ENCODE measurements at regions not wholly inside any gene's neighbourhood (a gene's known extent, or its start where the extent isn't known, plus 50 kb on each side); places are given as distances from the start of the nearest gene placed in this dataset.

DNA sequence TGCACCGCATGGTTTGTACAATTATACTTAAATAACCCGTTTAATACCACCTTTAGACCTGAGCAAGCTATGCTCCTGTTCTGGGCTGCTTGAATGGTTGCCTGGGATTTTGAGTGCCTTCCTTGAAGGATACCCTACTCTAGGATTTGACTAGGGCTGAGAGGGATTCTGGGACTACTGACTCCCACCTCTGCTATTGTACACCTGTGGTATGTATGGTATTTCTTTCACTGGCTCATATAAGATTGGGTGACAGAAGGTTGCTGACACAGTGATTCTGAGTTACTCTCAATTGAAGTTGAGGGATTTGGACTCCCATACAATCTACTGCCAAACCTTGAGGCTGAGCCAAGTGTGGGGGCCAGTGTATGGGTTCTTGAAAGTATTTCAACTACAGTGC is 494.4 kb upstream of the SEMA3D start:
- TF ChIP-seq, protein P1, sequence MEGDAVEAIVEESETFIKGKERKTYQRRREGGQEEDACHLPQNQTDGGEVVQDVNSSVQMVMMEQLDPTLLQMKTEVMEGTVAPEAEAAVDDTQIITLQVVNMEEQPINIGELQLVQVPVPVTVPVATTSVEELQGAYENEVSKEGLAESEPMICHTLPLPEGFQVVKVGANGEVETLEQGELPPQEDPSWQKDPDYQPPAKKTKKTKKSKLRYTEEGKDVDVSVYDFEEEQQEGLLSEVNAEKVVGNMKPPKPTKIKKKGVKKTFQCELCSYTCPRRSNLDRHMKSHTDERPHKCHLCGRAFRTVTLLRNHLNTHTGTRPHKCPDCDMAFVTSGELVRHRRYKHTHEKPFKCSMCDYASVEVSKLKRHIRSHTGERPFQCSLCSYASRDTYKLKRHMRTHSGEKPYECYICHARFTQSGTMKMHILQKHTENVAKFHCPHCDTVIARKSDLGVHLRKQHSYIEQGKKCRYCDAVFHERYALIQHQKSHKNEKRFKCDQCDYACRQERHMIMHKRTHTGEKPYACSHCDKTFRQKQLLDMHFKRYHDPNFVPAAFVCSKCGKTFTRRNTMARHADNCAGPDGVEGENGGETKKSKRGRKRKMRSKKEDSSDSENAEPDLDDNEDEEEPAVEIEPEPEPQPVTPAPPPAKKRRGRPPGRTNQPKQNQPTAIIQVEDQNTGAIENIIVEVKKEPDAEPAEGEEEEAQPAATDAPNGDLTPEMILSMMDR (IDR thresholded peaks at IDR 0.05; ENCODE audit: borderline replicate concordance, extremely low read depth, low read length, poor library complexity, severe bottlenecking) = no peak
- no peak for TF ChIP-seq EZH2 (IDR thresholded peaks at IDR 0.05; ENCODE audit: borderline replicate concordance, low read depth, low read length, severe bottlenecking)
